Muscle layer of duodenum (tissue), 2 donors: ENCODE measurements at regions not wholly inside any gene's neighbourhood (a gene's known extent, or its start where the extent isn't known, plus 50 kb on each side); places are given as distances from the start of the nearest gene placed in this dataset.

Experiments
- H3K27ac ChIP-seq: one replicate; pipeline ENCODE4 v1.7.0; 2013; ENCODE audit warnings: mild to moderate bottlenecking, low read length
- H3K27me3 ChIP-seq: one replicate; pipeline ENCODE4 v1.7.0; 2013; ENCODE audit warnings: low read depth, mild to moderate bottlenecking, control low read depth, low read length
- H3K36me3 ChIP-seq, 2 donors: one replicate each; pipeline ENCODE4 v1.7.0; 2013; ENCODE audit warnings: low read length in 2 of 2, control low read depth in 1 of 2, mild to moderate bottlenecking in 1 of 2; ENCODE audit not compliant: insufficient read depth in 2 of 2, control insufficient read depth in 1 of 2
- H3K4me1 ChIP-seq, 2 donors: one replicate each; pipeline ENCODE4 v1.7.0; 2013; ENCODE audit warnings: low read length in 2 of 2, mild to moderate bottlenecking in 2 of 2, control low read depth in 1 of 2, moderate library complexity in 1 of 2; ENCODE audit not compliant: insufficient read depth in 2 of 2, control insufficient read depth in 1 of 2
- H3K4me3 ChIP-seq, 2 donors: one replicate each; pipeline ENCODE4 v1.7.0; 2013; ENCODE audit warnings: low read length in 2 of 2, low read depth in 1 of 2, mild to moderate bottlenecking in 1 of 2
- H3K9me3 ChIP-seq, 2 donors: one replicate each; pipeline ENCODE4 v1.7.0; 2013; ENCODE audit warnings: low read length in 2 of 2, control low read depth in 1 of 2, mild to moderate bottlenecking in 1 of 2; ENCODE audit not compliant: control insufficient read depth in 1 of 2
- donor health status: healthy.

DNA sequence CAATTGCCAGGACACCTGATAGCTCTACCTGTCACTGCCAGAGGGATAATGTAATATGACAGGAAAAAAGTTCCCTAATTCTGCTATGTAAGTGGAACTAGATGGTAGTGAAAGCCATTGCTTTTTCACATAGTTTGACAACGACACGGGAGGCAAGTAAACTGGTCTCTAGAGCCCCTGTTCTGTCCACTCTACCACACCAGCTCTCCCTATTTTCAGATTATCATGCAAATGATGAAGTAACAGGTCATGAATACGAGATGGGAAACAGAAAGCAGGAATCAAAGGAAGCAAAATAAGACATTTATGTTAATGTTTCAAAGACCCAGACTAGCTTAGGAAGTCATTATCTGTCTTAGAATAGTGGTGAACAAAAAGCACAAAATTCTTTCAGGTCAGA lies 56.2 kb downstream of the TAF11L14 start:
- no peak overlapping the region for H3K4me3 ChIP-seq
- no peaks in the 10 kb centered on the region for H3K4me1 ChIP-seq
- no peaks in the 10 kb centered on the region for H3K9me3 ChIP-seq
- no peaks in the 10 kb centered on the region for H3K27me3 ChIP-seq
- H3K36me3 ChIP-seq: no peaks in the 10 kb centered on the region
- no peak overlapping the region for H3K27ac ChIP-seq

DNA sequence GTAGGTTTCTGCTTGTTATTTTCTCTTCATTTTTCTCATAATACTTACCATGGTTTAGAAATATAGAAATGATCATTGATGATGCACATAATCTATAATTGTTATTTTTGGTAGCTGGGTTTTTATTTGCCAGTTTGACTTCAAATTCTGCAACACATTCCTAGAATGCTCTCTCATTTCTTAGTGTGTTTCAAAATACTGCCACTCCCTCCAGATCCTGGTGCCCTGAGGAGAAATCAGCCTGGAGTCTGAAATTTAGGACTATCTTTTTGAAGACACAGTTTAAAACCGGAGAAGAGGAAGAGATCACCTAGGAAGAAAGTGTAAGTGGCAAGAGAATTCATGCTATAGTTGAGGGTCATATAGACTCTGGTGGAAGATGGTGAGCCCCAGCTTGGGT lies 57.5 kb downstream of the TAF11L14 start:
- Histone ChIP-seq H3K36me3 (no peaks in the 10 kb centered on the region), H3K9me3 (no peaks in the 10 kb centered on the region), H3K27me3 (no peaks in the 10 kb centered on the region), H3K27ac (no peak overlapping the region), H3K4me3 (no peak overlapping the region), H3K4me1 (no peaks in the 10 kb centered on the region)

- no peak overlapping the region for H3K4me3 ChIP-seq
- no peak overlapping the region for H3K27ac ChIP-seq
- H3K4me1 ChIP-seq: no peaks in the 10 kb centered on the region
- H3K9me3 ChIP-seq: no peaks in the 10 kb centered on the region
- no peaks in the 10 kb centered on the region for H3K27me3 ChIP-seq
- H3K36me3 ChIP-seq: no peaks in the 10 kb centered on the region
Observed at GRCh38 chr5:17694371-17694770, 60.1 kb downstream of the TAF11L14 start.

DNA sequence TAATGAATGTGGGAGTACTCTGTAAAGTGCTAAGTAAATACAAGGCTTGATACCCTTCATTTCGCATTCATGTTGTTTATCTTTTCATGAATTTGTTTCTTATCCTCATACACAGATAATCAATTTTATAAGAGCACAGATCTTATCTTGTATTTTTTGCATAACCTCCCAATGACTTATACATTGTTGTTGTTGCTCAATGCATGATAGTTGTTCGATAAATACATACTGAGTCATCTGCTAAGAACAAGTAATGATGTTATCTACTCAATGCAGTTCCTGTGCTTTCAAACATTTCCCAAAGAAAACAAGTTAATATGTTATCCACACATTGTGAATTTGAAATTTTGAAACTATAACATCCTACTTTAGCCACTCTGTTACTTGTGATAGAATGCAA lies 60.7 kb downstream of the TAF11L14 start:
- no peaks in the 10 kb centered on the region for H3K9me3 ChIP-seq
- H3K27me3 ChIP-seq: no peaks in the 10 kb centered on the region
- no peak overlapping the region for H3K4me3 ChIP-seq
- no peaks in the 10 kb centered on the region for H3K4me1 ChIP-seq
- no peak overlapping the region for H3K27ac ChIP-seq
- no peaks in the 10 kb centered on the region for H3K36me3 ChIP-seq

GRCh38 chr5:17696627-17697026 lies 62.4 kb downstream of the TAF11L14 start:
- Histone ChIP-seq H3K9me3 (no peaks in the 10 kb centered on the region), H3K4me1 (no peaks in the 10 kb centered on the region), H3K36me3 (no peaks in the 10 kb centered on the region), H3K27ac (no peak overlapping the region), H3K4me3 (no peak overlapping the region), H3K27me3 (no peaks in the 10 kb centered on the region)

DNA sequence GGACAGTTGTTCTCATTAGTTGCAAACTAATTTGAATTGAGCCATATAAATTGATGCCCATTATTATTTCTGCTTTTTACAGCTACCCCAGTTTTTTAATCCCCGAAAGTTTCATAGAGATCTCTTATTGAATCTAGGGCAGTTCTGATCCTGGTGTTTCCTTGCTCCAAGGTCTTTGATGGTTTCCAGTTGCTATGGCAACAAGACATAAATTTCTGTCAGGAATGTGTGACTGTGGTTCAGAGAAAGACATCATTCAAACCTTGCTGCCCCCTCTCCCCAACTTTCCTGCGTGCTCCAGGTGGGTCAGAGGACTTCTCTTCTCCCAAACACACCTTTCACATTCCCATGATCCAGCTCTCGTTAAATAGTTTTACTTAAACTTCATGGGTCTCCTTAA lies 63.4 kb downstream of the TAF11L14 start:
- Histone ChIP-seq H3K9me3 (no peaks in the 10 kb centered on the region), H3K27ac (no peak overlapping the region), H3K36me3 (no peaks in the 10 kb centered on the region)

DNA sequence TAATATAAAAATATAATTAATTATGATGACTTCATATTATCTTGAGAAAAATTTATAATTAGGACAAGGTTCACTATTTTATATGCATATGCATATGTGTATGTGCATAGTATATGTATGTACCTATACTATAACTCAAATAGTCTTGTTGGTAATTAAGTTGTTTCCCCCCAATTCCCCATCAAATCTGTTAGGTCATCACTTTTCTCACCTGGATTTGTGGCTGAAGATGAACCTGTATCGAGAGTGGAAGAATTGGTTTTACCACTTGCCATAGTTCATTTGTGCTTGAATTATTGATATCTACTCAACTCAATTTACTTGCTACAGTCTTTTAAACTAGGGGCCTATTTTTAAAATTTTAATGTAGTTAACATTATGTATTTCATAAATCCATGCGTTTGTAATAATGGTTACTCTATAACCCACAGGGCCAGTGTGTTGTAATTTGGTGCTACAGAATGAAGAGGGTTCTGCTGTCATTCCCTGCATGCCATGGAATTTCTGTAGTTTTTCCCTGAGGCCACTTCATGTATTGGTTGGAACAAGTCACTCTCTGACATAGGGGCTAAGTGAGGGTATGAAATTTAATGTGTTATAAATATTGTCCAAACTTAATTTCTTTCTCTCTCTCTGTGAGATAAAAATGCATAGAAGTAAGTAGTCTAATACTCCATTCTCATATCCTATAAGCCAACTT lies 74.9 kb downstream of the TAF11L14 start:
- Histone ChIP-seq H3K36me3 (no peaks in the 10 kb centered on the region), H3K4me3 (no peak overlapping the region), H3K27me3 (no peaks in the 10 kb centered on the region), H3K9me3 (no peaks in the 10 kb centered on the region), H3K27ac (no peak overlapping the region), H3K4me1 (no peaks in the 10 kb centered on the region)

More for the DNA sequence above, 63.4 kb downstream of the TAF11L14 start:
- Histone ChIP-seq H3K27me3 (no peaks in the 10 kb centered on the region), H3K4me1 (no peaks in the 10 kb centered on the region), H3K4me3 (no peak overlapping the region)

GRCh38 chr5:17713301-17713700 lies 79.0 kb downstream of the TAF11L14 start:
- no peaks in the 10 kb centered on the region for H3K27me3 ChIP-seq
- H3K27ac ChIP-seq: no peak overlapping the region
- H3K4me1 ChIP-seq: no peaks in the 10 kb centered on the region
- H3K4me3 ChIP-seq: no peak overlapping the region
- H3K9me3 ChIP-seq: no peaks in the 10 kb centered on the region
- H3K36me3 ChIP-seq: no peaks in the 10 kb centered on the region

DNA sequence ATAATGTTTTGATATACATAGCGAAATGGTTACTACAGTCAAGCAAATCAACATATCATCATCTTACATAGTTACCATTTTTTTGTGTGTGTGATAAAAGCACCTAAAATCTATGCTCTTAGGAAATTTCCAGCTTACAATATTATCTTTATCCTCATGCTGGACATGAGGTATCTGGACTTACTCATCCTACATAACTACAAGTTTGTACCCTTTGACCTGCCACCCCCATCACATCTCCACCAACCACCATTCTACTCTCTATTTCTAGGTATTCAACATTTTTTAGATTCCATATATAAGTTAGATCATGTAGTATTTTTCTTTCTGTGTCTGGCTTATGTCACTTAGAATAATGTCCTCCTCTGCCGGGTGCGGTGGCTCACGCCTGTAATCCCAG lies 79.9 kb downstream of the TAF11L14 start:
- H3K9me3 ChIP-seq: no peaks in the 10 kb centered on the region
- no peak overlapping the region for H3K27ac ChIP-seq
- H3K4me3 ChIP-seq: no peak overlapping the region
- no peaks in the 10 kb centered on the region for H3K27me3 ChIP-seq
- no peaks in the 10 kb centered on the region for H3K36me3 ChIP-seq
- H3K4me1 ChIP-seq: no peaks in the 10 kb centered on the region

DNA sequence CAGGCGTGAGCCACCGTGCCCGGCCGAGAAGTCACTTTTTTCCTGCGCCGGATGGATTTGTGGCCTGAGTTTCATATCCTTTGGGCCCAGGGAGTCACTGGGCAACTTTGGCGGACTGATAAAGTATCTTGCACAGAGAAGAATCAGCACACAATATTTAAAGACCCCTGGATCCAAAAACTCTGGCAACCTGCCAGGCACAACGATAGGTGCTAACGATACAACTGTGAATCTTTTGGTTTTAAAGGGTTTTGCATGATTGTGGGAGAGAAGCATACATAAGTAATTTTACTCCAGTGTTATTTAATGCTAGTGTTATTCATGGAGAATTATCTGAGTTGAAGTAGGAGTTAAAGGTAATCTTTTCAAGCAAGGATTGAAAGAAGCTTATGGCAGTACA lies 85.3 kb downstream of the TAF11L14 start:
- Histone ChIP-seq H3K27ac (no peak overlapping the region), H3K36me3 (no peaks in the 10 kb centered on the region), H3K27me3 (no peaks in the 10 kb centered on the region), H3K9me3 (no peaks in the 10 kb centered on the region), H3K4me1 (no peaks in the 10 kb centered on the region), H3K4me3 (no peak overlapping the region)

DNA sequence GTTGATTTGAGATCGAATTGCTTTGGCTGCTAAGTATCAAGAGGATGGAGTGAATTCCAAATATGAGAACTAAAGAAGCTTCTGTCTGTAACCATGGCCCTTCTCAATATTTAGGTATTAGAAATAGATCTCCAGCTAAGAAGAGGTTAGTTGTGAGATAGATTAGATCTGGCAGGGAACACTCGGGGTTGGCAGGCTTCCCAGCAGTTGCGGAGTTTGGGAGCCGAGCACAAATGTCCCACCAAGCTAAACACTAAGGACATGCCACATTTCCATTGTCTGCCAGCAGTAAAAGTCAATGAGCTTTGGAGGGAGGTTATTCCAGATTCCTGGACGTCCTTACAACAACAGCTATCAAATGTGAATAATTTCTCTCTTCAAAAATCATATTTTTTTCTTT lies 85.8 kb downstream of the TAF11L14 start:
- no peaks in the 10 kb centered on the region for H3K9me3 ChIP-seq
- no peak overlapping the region for H3K4me3 ChIP-seq
- H3K36me3 ChIP-seq: no peaks in the 10 kb centered on the region
- H3K4me1 ChIP-seq: no peaks in the 10 kb centered on the region
- no peak overlapping the region for H3K27ac ChIP-seq
- H3K27me3 ChIP-seq: no peaks in the 10 kb centered on the region

DNA sequence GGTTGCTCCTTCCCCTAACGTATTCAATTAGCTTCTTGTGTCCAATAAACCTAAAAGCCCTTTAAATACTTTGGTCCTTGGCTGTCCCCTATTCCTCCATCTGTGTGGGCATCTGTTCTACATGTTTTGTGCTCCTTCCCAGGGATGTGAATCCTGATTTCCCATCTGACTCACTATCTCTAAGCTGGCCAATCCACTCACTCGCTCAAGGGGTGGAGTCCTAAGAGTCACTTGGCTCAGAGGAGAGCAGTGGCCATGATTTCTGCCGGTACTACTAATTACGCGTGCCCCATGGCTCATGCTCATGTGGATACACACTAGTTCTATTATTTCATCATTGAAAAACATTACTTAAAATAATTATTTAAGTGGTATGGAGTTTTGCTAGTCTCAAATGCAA lies 89.6 kb downstream of the TAF11L14 start:
- no peaks in the 10 kb centered on the region for H3K9me3 ChIP-seq
- H3K27ac ChIP-seq: no peak overlapping the region
- no peak overlapping the region for H3K4me3 ChIP-seq
- no peaks in the 10 kb centered on the region for H3K36me3 ChIP-seq
- H3K27me3 ChIP-seq: no peaks in the 10 kb centered on the region
- H3K4me1 ChIP-seq: no peaks in the 10 kb centered on the region
